B cell (primary cell): ENCODE measurements at regions not wholly inside any gene's neighbourhood (a gene's known extent, or its start where the extent isn't known, plus 50 kb on each side); places are given as distances from the start of the nearest gene placed in this dataset.

Source experiments
- EZH2 ChIP-seq: IDR thresholded peaks from 2 replicates; pipeline ENCODE4 v1.6.1; 2012; ENCODE audit warnings: borderline replicate concordance, low read depth, mild to moderate bottlenecking, moderate library complexity, low read length; ENCODE audit not compliant: insufficient read depth, poor library complexity, severe bottlenecking
- TF ChIP-seq, protein P1 (sequence below): fragments of 200-600 bp; IDR thresholded peaks from one replicate; pipeline ENCODE4 v1.8.0; 2022; ENCODE audit warnings: antibody characterized with exemption, mild to moderate bottlenecking

DNA sequence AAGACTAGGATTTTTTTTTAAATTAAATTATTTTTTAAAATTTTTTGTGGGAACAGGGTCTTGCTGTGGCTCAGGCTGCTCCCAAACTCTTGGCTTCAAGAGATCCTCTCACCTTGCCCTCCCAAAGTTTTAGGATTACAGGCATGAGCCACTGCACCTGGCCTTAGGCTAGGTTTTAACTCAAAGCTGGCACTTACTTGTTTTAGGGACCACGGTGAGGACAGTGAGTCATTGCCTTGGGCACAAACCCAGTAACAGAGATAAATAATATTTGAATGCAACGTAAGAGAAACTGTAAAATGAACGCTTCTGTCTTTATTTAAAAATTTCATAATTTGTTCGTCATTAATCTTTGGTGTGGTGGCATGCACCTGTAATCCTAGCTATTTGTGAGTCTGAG lies 96.6 kb downstream of the GATA3 start:
- TF ChIP-seq, protein P1, sequence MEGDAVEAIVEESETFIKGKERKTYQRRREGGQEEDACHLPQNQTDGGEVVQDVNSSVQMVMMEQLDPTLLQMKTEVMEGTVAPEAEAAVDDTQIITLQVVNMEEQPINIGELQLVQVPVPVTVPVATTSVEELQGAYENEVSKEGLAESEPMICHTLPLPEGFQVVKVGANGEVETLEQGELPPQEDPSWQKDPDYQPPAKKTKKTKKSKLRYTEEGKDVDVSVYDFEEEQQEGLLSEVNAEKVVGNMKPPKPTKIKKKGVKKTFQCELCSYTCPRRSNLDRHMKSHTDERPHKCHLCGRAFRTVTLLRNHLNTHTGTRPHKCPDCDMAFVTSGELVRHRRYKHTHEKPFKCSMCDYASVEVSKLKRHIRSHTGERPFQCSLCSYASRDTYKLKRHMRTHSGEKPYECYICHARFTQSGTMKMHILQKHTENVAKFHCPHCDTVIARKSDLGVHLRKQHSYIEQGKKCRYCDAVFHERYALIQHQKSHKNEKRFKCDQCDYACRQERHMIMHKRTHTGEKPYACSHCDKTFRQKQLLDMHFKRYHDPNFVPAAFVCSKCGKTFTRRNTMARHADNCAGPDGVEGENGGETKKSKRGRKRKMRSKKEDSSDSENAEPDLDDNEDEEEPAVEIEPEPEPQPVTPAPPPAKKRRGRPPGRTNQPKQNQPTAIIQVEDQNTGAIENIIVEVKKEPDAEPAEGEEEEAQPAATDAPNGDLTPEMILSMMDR: no peak
- TF ChIP-seq EZH2: no peak
